Activated CD4-positive, CD25-positive, alpha-beta regulatory T cell treated with anti-CD3 and anti-CD28 coated beads, Interleukin-2, amount 50 U/mL, for 16 hours (primary cell): ENCODE measurements at regions not wholly inside any gene's neighbourhood (a gene's known extent, or its start where the extent isn't known, plus 50 kb on each side); places are given as distances from the start of the nearest gene placed in this dataset.

Experiments used
- DNase-seq: peaks from one replicate; pipeline ENCODE4 v3.0.0-alpha.2; 2020; ENCODE audit warnings: low read depth, low spot score

- DNase-seq = no peak
These were observed 214.0 kb upstream of the CIBAR2 start for GRCh38 chr16:85326113-85326793.

GRCh38 chr16:85326794-85327181, 214.5 kb upstream of the CIBAR2 start:
- no peak for DNase-seq

- no peak for DNase-seq
These were observed 215.7 kb upstream of the CIBAR2 start for GRCh38 chr16:85327731-85328675.

GRCh38 chr16:85328676-85329058, 216.4 kb upstream of the CIBAR2 start:
- DNase-seq = no peak

- no peak for DNase-seq
These were observed 217.0 kb upstream of the CIBAR2 start for GRCh38 chr16:85329059-85329812.

GRCh38 chr16:85330006-85330693, 217.9 kb upstream of the CIBAR2 start:
- DNase-seq = no peak

GRCh38 chr16:85330694-85331188, 218.5 kb upstream of the CIBAR2 start:
- DNase-seq = no peak

- DNase-seq = no peak
These were observed 219.4 kb upstream of the CIBAR2 start for GRCh38 chr16:85331688-85332087.

- no peak for DNase-seq
These were observed 219.9 kb upstream of the CIBAR2 start for GRCh38 chr16:85332175-85332574.

- no peak for DNase-seq
These were observed 221.1 kb upstream of the CIBAR2 start for GRCh38 chr16:85333337-85333736.

GRCh38 chr16:85333744-85334640, 221.7 kb upstream of the CIBAR2 start:
- DNase-seq = no peak

GRCh38 chr16:85334718-85335583, 222.7 kb upstream of the CIBAR2 start:
- DNase-seq = no peak

GRCh38 chr16:85335584-85336491, 223.6 kb upstream of the CIBAR2 start:
- no peak for DNase-seq

- no peak for DNase-seq
These were observed 225.8 kb upstream of the CIBAR2 start for GRCh38 chr16:85337910-85338637.

GRCh38 chr16:85338638-85338982, 226.3 kb upstream of the CIBAR2 start:
- DNase-seq = no peak

- no peak for DNase-seq
These were observed 226.9 kb upstream of the CIBAR2 start for GRCh38 chr16:85338989-85339685.
